Adrenal gland (tissue), 5 donors: ENCODE measurements at regions not wholly inside any gene's neighbourhood (a gene's known extent, or its start where the extent isn't known, plus 50 kb on each side); places are given as distances from the start of the nearest gene placed in this dataset.
"Not testable (repeated sequence)": the region's sequence is repeated elsewhere in the genome, so short reads cannot be mapped to it uniquely, and the experiment has no call there.

Experiments used
- POLR2A ChIP-seq, 2 donors: fragments of 450-650 bp; IDR thresholded peaks; one replicate each; pipeline ENCODE4 v1.6.1; 2017; ENCODE audit warnings: antibody characterized with exemption in 2 of 2, mild to moderate bottlenecking in 2 of 2, moderate library complexity in 1 of 2
- TF ChIP-seq, protein P1 (sequence below), 6 experiments: fragments of 450-650 bp in 4 of 6; fragments of 200-600 bp in 2 of 6; sonication (generic) in 1 of 6; IDR thresholded peaks; 1 replicate in 5 of 6; 2 replicates in 1 of 6; pipeline versions ENCODE4 v1.5.1 to v1.8.0; 2016 to 2021; ENCODE audit warnings: antibody characterized with exemption in 6 of 6, mild to moderate bottlenecking in 2 of 6, moderate library complexity in 1 of 6
- donor health status: DM: no; HTN: no; CAD: no.

GRCh38 chr7:149947346-149947745, 73.6 kb downstream of the ATP6V0E2 start:
- TF ChIP-seq POLR2A (IDR thresholded peaks at IDR 0.05), result not testable (repeated sequence)
- TF ChIP-seq, protein P1, sequence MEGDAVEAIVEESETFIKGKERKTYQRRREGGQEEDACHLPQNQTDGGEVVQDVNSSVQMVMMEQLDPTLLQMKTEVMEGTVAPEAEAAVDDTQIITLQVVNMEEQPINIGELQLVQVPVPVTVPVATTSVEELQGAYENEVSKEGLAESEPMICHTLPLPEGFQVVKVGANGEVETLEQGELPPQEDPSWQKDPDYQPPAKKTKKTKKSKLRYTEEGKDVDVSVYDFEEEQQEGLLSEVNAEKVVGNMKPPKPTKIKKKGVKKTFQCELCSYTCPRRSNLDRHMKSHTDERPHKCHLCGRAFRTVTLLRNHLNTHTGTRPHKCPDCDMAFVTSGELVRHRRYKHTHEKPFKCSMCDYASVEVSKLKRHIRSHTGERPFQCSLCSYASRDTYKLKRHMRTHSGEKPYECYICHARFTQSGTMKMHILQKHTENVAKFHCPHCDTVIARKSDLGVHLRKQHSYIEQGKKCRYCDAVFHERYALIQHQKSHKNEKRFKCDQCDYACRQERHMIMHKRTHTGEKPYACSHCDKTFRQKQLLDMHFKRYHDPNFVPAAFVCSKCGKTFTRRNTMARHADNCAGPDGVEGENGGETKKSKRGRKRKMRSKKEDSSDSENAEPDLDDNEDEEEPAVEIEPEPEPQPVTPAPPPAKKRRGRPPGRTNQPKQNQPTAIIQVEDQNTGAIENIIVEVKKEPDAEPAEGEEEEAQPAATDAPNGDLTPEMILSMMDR (IDR thresholded peaks at IDR 0.05), result not testable (repeated sequence)
